Liver (tissue), 8 donors: ENCODE measurements at regions not wholly inside any gene's neighbourhood (a gene's known extent, or its start where the extent isn't known, plus 50 kb on each side); places are given as distances from the start of the nearest gene placed in this dataset.

ENCODE experiments used
- DNase-seq: peaks from one replicate; pipeline ENCODE4 v3.0.0-alpha.2; 2017; ENCODE audit warnings: low spot score
- H3K27ac ChIP-seq, 2 donors: one replicate each; pipeline ENCODE4 v1.7.0; 2013; ENCODE audit warnings: inconsistent platforms in 2 of 2, low read length in 2 of 2, control low read depth in 1 of 2, low read depth in 1 of 2, mild to moderate bottlenecking in 1 of 2
- H3K27me3 ChIP-seq, 4 donors: one replicate each; pipeline versions ENCODE4 v1.6.1 to v1.7.0; 2013; ENCODE audit warnings: low read length in 3 of 4, inconsistent platforms in 1 of 4, mild to moderate bottlenecking in 1 of 4, moderate library complexity in 1 of 4; ENCODE audit not compliant: control insufficient read depth in 4 of 4, insufficient read depth in 4 of 4
- H3K36me3 ChIP-seq, 4 donors: one replicate each; pipeline versions ENCODE4 v1.6.1 to v1.7.0; 2013; ENCODE audit warnings: low read length in 3 of 4, mild to moderate bottlenecking in 3 of 4, low read depth in 1 of 4, moderate library complexity in 1 of 4; ENCODE audit not compliant: control insufficient read depth in 4 of 4, insufficient read depth in 3 of 4
- H3K4me1 ChIP-seq, 4 donors: one replicate each; pipeline versions ENCODE4 v1.6.1 to v1.7.0; 2013; ENCODE audit warnings: low read length in 3 of 4, mild to moderate bottlenecking in 3 of 4, moderate library complexity in 1 of 4; ENCODE audit not compliant: control insufficient read depth in 4 of 4, insufficient read depth in 4 of 4
- H3K4me3 ChIP-seq, 3 donors: one replicate each; pipeline versions ENCODE4 v1.6.1 to v1.7.0; 2013; ENCODE audit warnings: low read length in 3 of 3, control low read depth in 1 of 3, low read depth in 1 of 3, mild to moderate bottlenecking in 1 of 3
- H3K9ac ChIP-seq, 2 donors: one replicate each; pipeline ENCODE4 v1.7.0; 2013; ENCODE audit warnings: low read length in 2 of 2, mild to moderate bottlenecking in 2 of 2, moderate library complexity in 2 of 2, control low read depth in 1 of 2, low read depth in 1 of 2
- H3K9me3 ChIP-seq, 4 donors: one replicate each; pipeline versions ENCODE4 v1.6.1 to v1.7.0; 2013; ENCODE audit warnings: low read length in 3 of 4; ENCODE audit not compliant: control insufficient read depth in 4 of 4
- ATF3 ChIP-seq: IDR thresholded peaks from 2 replicates; pipeline ENCODE4 v1.6.1; 2016; ENCODE audit warnings: antibody characterized with exemption
- CTCF ChIP-seq: fragments of 150-350 bp; IDR thresholded peaks from 2 replicates; pipeline ENCODE4 v1.5.1; 2017; ENCODE audit warnings: improper control_type of control experiment, low read depth, low read length; ENCODE audit not compliant: missing input control
- EGR1 ChIP-seq, 2 donors: IDR thresholded peaks; 2 replicates each; pipeline ENCODE4 v1.6.1; 2016 to 2018; ENCODE audit warnings: antibody characterized with exemption in 2 of 2, low read depth in 2 of 2
- FOXA1 ChIP-seq: IDR thresholded peaks from 2 replicates; pipeline ENCODE4 v1.6.1; 2016; ENCODE audit warnings: antibody characterized with exemption
- GABPA ChIP-seq, 2 donors: IDR thresholded peaks in 1 of 2; conservative IDR thresholded peaks in 1 of 2; 2 replicates each; pipeline ENCODE4 v1.6.1; 2016; ENCODE audit warnings: antibody characterized with exemption in 2 of 2, mild to moderate bottlenecking in 1 of 2, moderate library complexity in 1 of 2
- HNF4G ChIP-seq: IDR thresholded peaks from 2 replicates; pipeline ENCODE4 v1.6.1; 2016; ENCODE audit warnings: antibody characterized with exemption
- JUND ChIP-seq, 2 donors: IDR thresholded peaks; 2 replicates each; pipeline ENCODE4 v1.6.1; 2016; ENCODE audit warnings: antibody characterized with exemption in 2 of 2
- MAX ChIP-seq: IDR thresholded peaks from 2 replicates; pipeline ENCODE4 v1.6.1; 2016; ENCODE audit warnings: antibody characterized with exemption
- RAD21 ChIP-seq, 2 donors: IDR thresholded peaks; 2 replicates each; pipeline ENCODE4 v1.6.1; 2016; ENCODE audit warnings: antibody characterized with exemption in 2 of 2, mild to moderate bottlenecking in 2 of 2
- SP1 ChIP-seq: IDR thresholded peaks from 2 replicates; pipeline ENCODE4 v1.6.1; 2018; ENCODE audit warnings: antibody characterized with exemption, mild to moderate bottlenecking
- ZBTB33 ChIP-seq: IDR thresholded peaks from 2 replicates; pipeline ENCODE4 v1.6.1; 2016; ENCODE audit warnings: antibody characterized with exemption
- WGBS: extraction: QIAGEN DNeasy Blood & Tissue Kit; methylation state at CpG from one replicate; pipeline ENCODE4 v1.1.7; 2013; 5-methylcytosine and 5-hydroxymethylcytosine counted together
- TF ChIP-seq, protein P1 (sequence below): IDR thresholded peaks from 2 replicates; pipeline ENCODE4 v1.6.1; 2016; ENCODE audit warnings: antibody characterized with exemption, mild to moderate bottlenecking
- donor health status: healthy.
- donor health status: healthy.
- donor health status: healthy.
- donor health status: healthy.
- donor health status: healthy.

DNA sequence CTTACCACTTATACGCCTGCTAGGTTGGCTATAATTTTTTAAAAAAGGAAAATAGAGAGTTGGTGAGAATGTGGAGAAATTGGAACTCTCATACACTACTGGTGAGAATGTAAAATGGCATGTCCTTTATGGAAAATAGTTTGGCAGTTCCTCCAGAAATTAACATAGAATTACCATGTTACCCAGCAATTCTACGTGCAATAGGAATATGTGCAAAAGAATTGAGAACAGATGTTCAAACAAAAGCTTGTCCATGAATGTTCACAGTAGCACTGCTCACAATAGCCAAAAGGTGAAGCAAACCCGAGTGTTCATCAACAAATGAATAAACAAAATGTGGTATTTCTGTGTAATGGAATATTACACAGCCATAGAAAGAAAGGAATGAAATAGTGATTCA lies 592.2 kb downstream of the DHX35 start:
- H3K9ac ChIP-seq, result no peak overlapping the region
- no peaks in the 10 kb centered on the region for H3K4me1 ChIP-seq
- H3K27ac ChIP-seq, result no peak overlapping the region
- peaks cover 0 to 4% (median 0%) of the 10 kb centered on the region in 4 donors for H3K9me3 ChIP-seq
- DNase-seq, result no peak
- TF ChIP-seq MAX, result no peak
- TF ChIP-seq ATF3, result no peak
- no peak for TF ChIP-seq ZBTB33
- 82% methylated on average over 3 of the region's 3 CpGs for WGBS
- H3K4me3 ChIP-seq, result no peak overlapping the region
- H3K27me3 ChIP-seq, result peaks cover 0 to 4% (median 0%) of the 10 kb centered on the region in 4 donors
- H3K36me3 ChIP-seq, result no peaks in the 10 kb centered on the region

DNA sequence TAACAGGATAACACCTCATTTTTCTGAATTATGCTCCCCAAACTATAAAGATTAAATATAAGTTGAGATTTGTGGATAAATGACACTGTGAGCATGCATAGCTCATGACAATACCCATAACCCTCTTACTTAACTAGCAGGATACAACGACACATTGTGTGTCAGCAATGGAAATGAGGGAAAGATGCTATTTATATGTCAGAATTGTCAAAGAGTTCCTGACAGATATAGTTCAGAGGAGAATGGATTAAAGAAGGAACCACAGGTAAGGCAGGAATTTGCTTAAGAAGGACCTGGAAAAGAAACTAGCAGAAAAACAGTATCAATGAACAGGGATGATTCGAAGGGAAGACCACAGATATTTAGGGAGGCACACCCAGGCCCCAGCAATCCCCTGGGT lies 591.0 kb downstream of the DHX35 start:
- Histone ChIP-seq H3K36me3 (no peaks in the 10 kb centered on the region), H3K9me3 (peaks cover 0 to 4% (median 0%) of the 10 kb centered on the region in 4 donors), H3K27ac (no peak overlapping the region), H3K9ac (no peak overlapping the region), H3K4me3 (no peak overlapping the region), H3K27me3 (peaks cover 0 to 2% (median 0%) of the 10 kb centered on the region in 4 donors), H3K4me1 (no peaks in the 10 kb centered on the region)
- no peak for TF ChIP-seq HNF4G
- no peak for TF ChIP-seq RAD21 (IDR thresholded peaks at IDR 0.05)
- TF ChIP-seq FOXA1, result no peak
- TF ChIP-seq, protein P1, sequence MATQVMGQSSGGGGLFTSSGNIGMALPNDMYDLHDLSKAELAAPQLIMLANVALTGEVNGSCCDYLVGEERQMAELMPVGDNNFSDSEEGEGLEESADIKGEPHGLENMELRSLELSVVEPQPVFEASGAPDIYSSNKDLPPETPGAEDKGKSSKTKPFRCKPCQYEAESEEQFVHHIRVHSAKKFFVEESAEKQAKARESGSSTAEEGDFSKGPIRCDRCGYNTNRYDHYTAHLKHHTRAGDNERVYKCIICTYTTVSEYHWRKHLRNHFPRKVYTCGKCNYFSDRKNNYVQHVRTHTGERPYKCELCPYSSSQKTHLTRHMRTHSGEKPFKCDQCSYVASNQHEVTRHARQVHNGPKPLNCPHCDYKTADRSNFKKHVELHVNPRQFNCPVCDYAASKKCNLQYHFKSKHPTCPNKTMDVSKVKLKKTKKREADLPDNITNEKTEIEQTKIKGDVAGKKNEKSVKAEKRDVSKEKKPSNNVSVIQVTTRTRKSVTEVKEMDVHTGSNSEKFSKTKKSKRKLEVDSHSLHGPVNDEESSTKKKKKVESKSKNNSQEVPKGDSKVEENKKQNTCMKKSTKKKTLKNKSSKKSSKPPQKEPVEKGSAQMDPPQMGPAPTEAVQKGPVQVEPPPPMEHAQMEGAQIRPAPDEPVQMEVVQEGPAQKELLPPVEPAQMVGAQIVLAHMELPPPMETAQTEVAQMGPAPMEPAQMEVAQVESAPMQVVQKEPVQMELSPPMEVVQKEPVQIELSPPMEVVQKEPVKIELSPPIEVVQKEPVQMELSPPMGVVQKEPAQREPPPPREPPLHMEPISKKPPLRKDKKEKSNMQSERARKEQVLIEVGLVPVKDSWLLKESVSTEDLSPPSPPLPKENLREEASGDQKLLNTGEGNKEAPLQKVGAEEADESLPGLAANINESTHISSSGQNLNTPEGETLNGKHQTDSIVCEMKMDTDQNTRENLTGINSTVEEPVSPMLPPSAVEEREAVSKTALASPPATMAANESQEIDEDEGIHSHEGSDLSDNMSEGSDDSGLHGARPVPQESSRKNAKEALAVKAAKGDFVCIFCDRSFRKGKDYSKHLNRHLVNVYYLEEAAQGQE, result no peak
- no peak for TF ChIP-seq CTCF
- TF ChIP-seq MAX, result no peak
- no peak for TF ChIP-seq ZBTB33
- no peak for TF ChIP-seq ATF3
- TF ChIP-seq SP1, result no peak
- TF ChIP-seq GABPA (IDR thresholded peaks at IDR 0.05 in 1 of 2, conservative IDR thresholded peaks at IDR 0.05 in 1 of 2), result no peak
- no peak for TF ChIP-seq JUND (IDR thresholded peaks at IDR 0.05)
- no peak for TF ChIP-seq EGR1 (IDR thresholded peaks at IDR 0.05; ENCODE audit: low read depth in 2 of 2)
- 75% methylated on average over 2 of the region's 2 CpGs for WGBS
- DNase-seq, result no peak
